ENCODE measurements at regions not wholly inside any gene's neighbourhood (a gene's known extent, or its start where the extent isn't known, plus 50 kb on each side); places are given as distances from the start of the nearest gene placed in this dataset.

- no peak overlapping the region for H3K4me3 ChIP-seq (ENCODE audit: low read depth in 1 of 2, low read length in 2 of 2)
- H3K9me3 ChIP-seq (ENCODE audit: control insufficient read depth in 2 of 2, insufficient read depth in 1 of 2, low read depth in 1 of 2, low read length in 1 of 2), result no peaks in the 10 kb centered on the region
- WGBS, 2 donors, result 84 to 87% methylated on average over 3 of the region's 3 CpGs
- no peaks in the 10 kb centered on the region for H3K36me3 ChIP-seq (ENCODE audit: control insufficient read depth in 2 of 2, insufficient read depth in 2 of 2, low read length in 1 of 2)
- H3K27ac ChIP-seq (ENCODE audit: low read depth in 2 of 2, low read length in 1 of 2), result no peak overlapping the region
- H3K27me3 ChIP-seq (ENCODE audit: control insufficient read depth in 1 of 2, insufficient read depth in 2 of 2, low read length in 2 of 2), result no peaks in the 10 kb centered on the region
- H3K4me1 ChIP-seq (ENCODE audit: control insufficient read depth in 2 of 2, insufficient read depth in 2 of 2, low read length in 1 of 2), result peaks cover 0 to 2% of the 10 kb centered on the region in 2 donors
Observed at GRCh38 chr2:172177581-172177980, 74.9 kb upstream of the DLX2 start.

GRCh38 chr2:172177996-172178395 lies 75.3 kb upstream of the DLX2 start:
- no peaks in the 10 kb centered on the region for H3K9me3 ChIP-seq (ENCODE audit: control insufficient read depth in 2 of 2, insufficient read depth in 1 of 2, low read depth in 1 of 2, low read length in 1 of 2)
- peaks cover 0 to 2% of the 10 kb centered on the region in 2 donors for H3K4me1 ChIP-seq (ENCODE audit: control insufficient read depth in 2 of 2, insufficient read depth in 2 of 2, low read length in 1 of 2)
- H3K36me3 ChIP-seq (ENCODE audit: control insufficient read depth in 2 of 2, insufficient read depth in 2 of 2, low read length in 1 of 2), result no peaks in the 10 kb centered on the region
- H3K27ac ChIP-seq (ENCODE audit: low read depth in 2 of 2, low read length in 1 of 2), result no peak overlapping the region
- H3K27me3 ChIP-seq (ENCODE audit: control insufficient read depth in 1 of 2, insufficient read depth in 2 of 2, low read length in 2 of 2), result no peaks in the 10 kb centered on the region
- 77 to 84% methylated on average over 1 of the region's 1 CpG for WGBS, 2 donors
- no peak overlapping the region for H3K4me3 ChIP-seq (ENCODE audit: low read depth in 1 of 2, low read length in 2 of 2)

- Histone ChIP-seq H3K27ac (ENCODE audit: low read depth in 2 of 2, low read length in 1 of 2) (peak overlapping the region in 1 of 2 donors; percentile 14), H3K36me3 (ENCODE audit: control insufficient read depth in 2 of 2, insufficient read depth in 2 of 2, low read length in 1 of 2) (no peaks in the 10 kb centered on the region), H3K27me3 (ENCODE audit: control insufficient read depth in 1 of 2, insufficient read depth in 2 of 2, low read length in 2 of 2) (no peaks in the 10 kb centered on the region), H3K4me1 (ENCODE audit: control insufficient read depth in 2 of 2, insufficient read depth in 2 of 2, low read length in 1 of 2) (peaks cover 0 to 2% of the 10 kb centered on the region in 2 donors), H3K9me3 (ENCODE audit: control insufficient read depth in 2 of 2, insufficient read depth in 1 of 2, low read depth in 1 of 2, low read length in 1 of 2) (no peaks in the 10 kb centered on the region), H3K4me3 (ENCODE audit: low read depth in 1 of 2, low read length in 2 of 2) (no peak overlapping the region)
- 46 to 55% methylated on average over 4 of the region's 4 CpGs for WGBS, 2 donors
Observed at GRCh38 chr2:172179045-172179701, 76.5 kb upstream of the DLX2 start.

GRCh38 chr2:172181840-172182239 lies 79.1 kb upstream of the DLX2 start:
- H3K27me3 ChIP-seq (ENCODE audit: control insufficient read depth in 1 of 2, insufficient read depth in 2 of 2, low read length in 2 of 2), result no peaks in the 10 kb centered on the region
- 47 to 51% methylated on average over 3 of the region's 3 CpGs for WGBS, 2 donors
- no peak overlapping the region for H3K4me3 ChIP-seq (ENCODE audit: low read depth in 1 of 2, low read length in 2 of 2)
- H3K36me3 ChIP-seq (ENCODE audit: control insufficient read depth in 2 of 2, insufficient read depth in 2 of 2, low read length in 1 of 2), result no peaks in the 10 kb centered on the region
- H3K9me3 ChIP-seq (ENCODE audit: control insufficient read depth in 2 of 2, insufficient read depth in 1 of 2, low read depth in 1 of 2, low read length in 1 of 2), result no peaks in the 10 kb centered on the region
- peaks cover 0 to 2% of the 10 kb centered on the region in 2 donors for H3K4me1 ChIP-seq (ENCODE audit: control insufficient read depth in 2 of 2, insufficient read depth in 2 of 2, low read length in 1 of 2)
- no peak overlapping the region for H3K27ac ChIP-seq (ENCODE audit: low read depth in 2 of 2, low read length in 1 of 2)

- Histone ChIP-seq H3K27ac (ENCODE audit: low read depth in 2 of 2, low read length in 1 of 2) (no peak overlapping the region), H3K9me3 (ENCODE audit: control insufficient read depth in 2 of 2, insufficient read depth in 1 of 2, low read depth in 1 of 2, low read length in 1 of 2) (no peaks in the 10 kb centered on the region), H3K4me3 (ENCODE audit: low read depth in 1 of 2, low read length in 2 of 2) (no peak overlapping the region), H3K36me3 (ENCODE audit: control insufficient read depth in 2 of 2, insufficient read depth in 2 of 2, low read length in 1 of 2) (no peaks in the 10 kb centered on the region), H3K4me1 (ENCODE audit: control insufficient read depth in 2 of 2, insufficient read depth in 2 of 2, low read length in 1 of 2) (peaks cover 0 to 2% of the 10 kb centered on the region in 2 donors), H3K27me3 (ENCODE audit: control insufficient read depth in 1 of 2, insufficient read depth in 2 of 2, low read length in 2 of 2) (no peaks in the 10 kb centered on the region)
- 89 to 91% methylated on average over 4 of the region's 4 CpGs for WGBS, 2 donors
Observed at GRCh38 chr2:172182624-172183023, 79.9 kb upstream of the DLX2 start.

- H3K27ac ChIP-seq (ENCODE audit: low read depth in 2 of 2, low read length in 1 of 2), result no peak overlapping the region
- H3K4me3 ChIP-seq (ENCODE audit: low read depth in 1 of 2, low read length in 2 of 2), result no peak overlapping the region
- WGBS, 2 donors, result 85 to 91% methylated on average over 6 of the region's 6 CpGs
- peaks cover 0 to 4% of the 10 kb centered on the region in 2 donors for H3K4me1 ChIP-seq (ENCODE audit: control insufficient read depth in 2 of 2, insufficient read depth in 2 of 2, low read length in 1 of 2)
- H3K36me3 ChIP-seq (ENCODE audit: control insufficient read depth in 2 of 2, insufficient read depth in 2 of 2, low read length in 1 of 2), result no peaks in the 10 kb centered on the region
- H3K27me3 ChIP-seq (ENCODE audit: control insufficient read depth in 1 of 2, insufficient read depth in 2 of 2, low read length in 2 of 2), result no peaks in the 10 kb centered on the region
- H3K9me3 ChIP-seq (ENCODE audit: control insufficient read depth in 2 of 2, insufficient read depth in 1 of 2, low read depth in 1 of 2, low read length in 1 of 2), result peaks cover 0 to 5% of the 10 kb centered on the region in 2 donors
Observed at GRCh38 chr2:172193331-172194089, 90.8 kb upstream of the DLX2 start.

- Histone ChIP-seq H3K27ac (ENCODE audit: low read depth in 2 of 2, low read length in 1 of 2) (peak overlapping the region; percentile 82), H3K27me3 (ENCODE audit: control insufficient read depth in 1 of 2, insufficient read depth in 2 of 2, low read length in 2 of 2) (no peaks in the 10 kb centered on the region), H3K4me1 (ENCODE audit: control insufficient read depth in 2 of 2, insufficient read depth in 2 of 2, low read length in 1 of 2) (peaks cover 0 to 4% of the 10 kb centered on the region in 2 donors), H3K9me3 (ENCODE audit: control insufficient read depth in 2 of 2, insufficient read depth in 1 of 2, low read depth in 1 of 2, low read length in 1 of 2) (peaks cover 0 to 5% of the 10 kb centered on the region in 2 donors), H3K4me3 (ENCODE audit: low read depth in 1 of 2, low read length in 2 of 2) (no peak overlapping the region), H3K36me3 (ENCODE audit: control insufficient read depth in 2 of 2, insufficient read depth in 2 of 2, low read length in 1 of 2) (no peaks in the 10 kb centered on the region)
- whole genome bisulfite sequencing, 2 donors, result 46 to 57% methylated on average over 6 of the region's 6 CpGs
Observed at GRCh38 chr2:172195836-172196376, 93.2 kb upstream of the DLX2 start.

- peaks cover 0 to 4% of the 10 kb centered on the region in 2 donors for H3K4me1 ChIP-seq (ENCODE audit: control insufficient read depth in 2 of 2, insufficient read depth in 2 of 2, low read length in 1 of 2)
- H3K9me3 ChIP-seq (ENCODE audit: control insufficient read depth in 2 of 2, insufficient read depth in 1 of 2, low read depth in 1 of 2, low read length in 1 of 2), result peaks cover 0 to 5% of the 10 kb centered on the region in 2 donors
- H3K4me3 ChIP-seq (ENCODE audit: low read depth in 1 of 2, low read length in 2 of 2), result no peak overlapping the region
- H3K27me3 ChIP-seq (ENCODE audit: control insufficient read depth in 1 of 2, insufficient read depth in 2 of 2, low read length in 2 of 2), result no peaks in the 10 kb centered on the region
- no peaks in the 10 kb centered on the region for H3K36me3 ChIP-seq (ENCODE audit: control insufficient read depth in 2 of 2, insufficient read depth in 2 of 2, low read length in 1 of 2)
- 37 to 42% methylated on average over 17 of the region's 17 CpGs for WGBS, 2 donors
- peak overlapping the region; percentile 72 to 82 for H3K27ac ChIP-seq (ENCODE audit: low read depth in 2 of 2, low read length in 1 of 2)
Observed at GRCh38 chr2:172196768-172197431, 94.2 kb upstream of the DLX2 start.

GRCh38 chr2:172198361-172198760 lies 95.7 kb upstream of the DLX2 start:
- no peak overlapping the region for H3K4me3 ChIP-seq (ENCODE audit: low read depth in 1 of 2, low read length in 2 of 2)
- peaks cover 0 to 4% of the 10 kb centered on the region in 2 donors for H3K4me1 ChIP-seq (ENCODE audit: control insufficient read depth in 2 of 2, insufficient read depth in 2 of 2, low read length in 1 of 2)
- peak overlapping the region in 1 of 2 donors; percentile 21 for H3K27ac ChIP-seq (ENCODE audit: low read depth in 2 of 2, low read length in 1 of 2)
- H3K9me3 ChIP-seq (ENCODE audit: control insufficient read depth in 2 of 2, insufficient read depth in 1 of 2, low read depth in 1 of 2, low read length in 1 of 2), result no peaks in the 10 kb centered on the region
- WGBS, 2 donors, result 59 to 76% methylated on average over 4 of the region's 4 CpGs
- no peaks in the 10 kb centered on the region for H3K27me3 ChIP-seq (ENCODE audit: control insufficient read depth in 1 of 2, insufficient read depth in 2 of 2, low read length in 2 of 2)
- no peaks in the 10 kb centered on the region for H3K36me3 ChIP-seq (ENCODE audit: control insufficient read depth in 2 of 2, insufficient read depth in 2 of 2, low read length in 1 of 2)

Measured in esophagus (tissue), 2 donors.